SK-N-SH treated with all-trans-retinoic acid at 6 μM for 48 hours (cell line): ENCODE measurements at regions not wholly inside any gene's neighbourhood (a gene's known extent, or its start where the extent isn't known, plus 50 kb on each side); places are given as distances from the start of the nearest gene placed in this dataset.

Experiments used
- ATAC-seq: fragments of 200-7000 bp; cut with Tn5 transposase; 3 replicates; pipeline ENCODE4 v1.9.1; 2020; ENCODE audit warnings: mild to moderate bottlenecking, moderate library complexity
- BACH2 ChIP-seq: fragments of 250-450 bp; sonication (Bioruptor Pico); IDR thresholded peaks from 2 replicates; pipeline ENCODE4 v1.9.0; 2021; ENCODE audit warnings: mild to moderate bottlenecking, borderline replicate concordance
- CSDC2 ChIP-seq: fragments of 250-450 bp; sonication (Bioruptor Pico); IDR thresholded peaks from 2 replicates; pipeline ENCODE4 v1.5.0; 2020; ENCODE audit warnings: mild to moderate bottlenecking, moderate library complexity
- ESRRG ChIP-seq: fragments of 250-450 bp; sonication (Bioruptor Pico); IDR thresholded peaks from 2 replicates; pipeline ENCODE4 v1.6.1; 2021; ENCODE audit warnings: mild to moderate bottlenecking
- ISL1 ChIP-seq: fragments of 250-450 bp; sonication (Bioruptor Pico); IDR thresholded peaks from 2 replicates; pipeline ENCODE4 v2.1.2; 2022; ENCODE audit warnings: mild to moderate bottlenecking, moderate library complexity
- OSR1 ChIP-seq: fragments of 250-450 bp; sonication (Bioruptor Pico); IDR thresholded peaks from 2 replicates; pipeline ENCODE4 v1.8.0; 2022; ENCODE audit warnings: moderate library complexity, mild to moderate bottlenecking, inconsistent platforms
- PPARA ChIP-seq: fragments of 250-450 bp; sonication (Bioruptor Pico); IDR thresholded peaks from 2 replicates; pipeline ENCODE4 v1.5.0; 2020; ENCODE audit warnings: mild to moderate bottlenecking, borderline replicate concordance
- RARB ChIP-seq: fragments of 250-450 bp; sonication (Bioruptor Pico); IDR thresholded peaks from 2 replicates; pipeline ENCODE4 v1.8.0; 2021; ENCODE audit warnings: mild to moderate bottlenecking, moderate library complexity
- TCF4 ChIP-seq: fragments of 250-450 bp; sonication (Bioruptor Pico); IDR thresholded peaks from 2 replicates; pipeline ENCODE4 v1.8.0; 2021; ENCODE audit warnings: mild to moderate bottlenecking, moderate library complexity, borderline replicate concordance
- TOX ChIP-seq: fragments of 250-450 bp; sonication (Bioruptor Pico); IDR thresholded peaks from 2 replicates; pipeline ENCODE4 v1.8.0; 2021; ENCODE audit warnings: mild to moderate bottlenecking, moderate library complexity, borderline replicate concordance
- ZFP3 ChIP-seq: fragments of 250-450 bp; sonication (Bioruptor Pico); IDR thresholded peaks from 2 replicates; pipeline ENCODE4 v1.5.0; 2020; ENCODE audit warnings: mild to moderate bottlenecking, moderate library complexity
- ZFP30 ChIP-seq: fragments of 450-650 bp; formaldehyde crosslinking; IDR thresholded peaks from 2 replicates; pipeline ENCODE4 v1.5.0; 2022; ENCODE audit warnings: mild to moderate bottlenecking, moderate library complexity
- ZNF565 ChIP-seq: fragments of 450-650 bp; formaldehyde crosslinking; conservative IDR thresholded peaks from 2 replicates; pipeline ENCODE4 v1.5.0; 2020; ENCODE audit warnings: low read depth, mild to moderate bottlenecking, moderate library complexity
- ZNF70 ChIP-seq: fragments of 450-650 bp; formaldehyde crosslinking; IDR thresholded peaks from 2 replicates; pipeline ENCODE4 v1.5.0; 2020; ENCODE audit warnings: mild to moderate bottlenecking, moderate library complexity
- TF ChIP-seq, protein P1 (sequence below): fragments of 250-450 bp; sonication (Bioruptor Pico); IDR thresholded peaks from 2 replicates; pipeline ENCODE4 v1.8.0; 2020; ENCODE audit warnings: mild to moderate bottlenecking, moderate library complexity, borderline replicate concordance
- TF ChIP-seq, protein P2 (sequence below): fragments of 250-450 bp; sonication (Bioruptor Pico); IDR thresholded peaks from 2 replicates; pipeline ENCODE4 v1.5.1; 2021; ENCODE audit warnings: mild to moderate bottlenecking, moderate library complexity
- TF ChIP-seq, protein P3 (sequence below): fragments of 250-450 bp; sonication (Bioruptor Pico); IDR thresholded peaks from 2 replicates; pipeline ENCODE4 v1.8.0; 2021; ENCODE audit warnings: low read depth, mild to moderate bottlenecking, moderate library complexity, borderline replicate concordance
- TF ChIP-seq, protein P4 (sequence below): fragments of 250-450 bp; sonication (Bioruptor Pico); IDR thresholded peaks from 2 replicates; pipeline ENCODE4 v1.5.1; 2020; ENCODE audit warnings: low read depth, mild to moderate bottlenecking, moderate library complexity

DNA sequence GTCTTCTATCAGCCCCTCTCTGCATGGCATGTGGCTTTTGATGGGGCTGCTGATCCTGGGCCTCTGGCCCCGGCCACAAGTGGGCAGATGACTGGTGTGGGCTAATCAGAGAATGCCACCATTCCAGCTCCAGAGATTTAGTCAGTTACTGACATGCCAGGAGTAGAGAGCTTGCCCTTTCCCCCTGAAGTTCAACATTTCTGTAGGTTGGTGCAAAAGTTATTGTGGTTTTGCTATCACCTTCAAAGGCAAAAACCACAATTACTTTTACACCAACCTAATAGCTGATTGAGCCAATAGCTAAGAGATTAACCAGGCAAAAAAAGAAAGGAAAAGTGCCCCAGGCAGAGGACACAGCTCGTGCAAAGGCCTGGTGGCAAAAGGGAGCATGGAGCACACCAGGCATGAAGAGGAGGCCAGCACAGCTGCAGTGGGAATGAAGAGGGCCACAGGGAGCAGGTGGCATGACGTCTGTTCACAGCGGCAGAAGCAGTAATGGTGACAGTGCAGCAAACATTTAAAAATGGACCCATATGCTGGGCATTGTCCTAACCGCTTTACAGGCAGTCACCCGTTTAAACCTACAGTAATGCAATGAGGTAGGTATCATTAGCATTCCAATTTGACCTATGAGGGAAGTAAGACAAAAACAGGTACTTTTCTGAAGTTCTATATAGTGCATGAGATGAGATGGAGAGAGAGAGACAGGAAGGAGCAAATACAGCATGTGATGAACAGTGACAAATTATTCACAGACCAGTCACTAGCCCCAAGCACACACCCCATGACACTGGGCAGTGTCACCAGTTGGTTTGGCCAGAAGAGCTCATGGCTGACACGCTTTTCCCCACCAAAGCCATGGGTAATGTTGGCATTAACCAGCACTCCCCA, 373.0 kb upstream of the PROK2 start:
- ATAC-seq = no peak

DNA sequence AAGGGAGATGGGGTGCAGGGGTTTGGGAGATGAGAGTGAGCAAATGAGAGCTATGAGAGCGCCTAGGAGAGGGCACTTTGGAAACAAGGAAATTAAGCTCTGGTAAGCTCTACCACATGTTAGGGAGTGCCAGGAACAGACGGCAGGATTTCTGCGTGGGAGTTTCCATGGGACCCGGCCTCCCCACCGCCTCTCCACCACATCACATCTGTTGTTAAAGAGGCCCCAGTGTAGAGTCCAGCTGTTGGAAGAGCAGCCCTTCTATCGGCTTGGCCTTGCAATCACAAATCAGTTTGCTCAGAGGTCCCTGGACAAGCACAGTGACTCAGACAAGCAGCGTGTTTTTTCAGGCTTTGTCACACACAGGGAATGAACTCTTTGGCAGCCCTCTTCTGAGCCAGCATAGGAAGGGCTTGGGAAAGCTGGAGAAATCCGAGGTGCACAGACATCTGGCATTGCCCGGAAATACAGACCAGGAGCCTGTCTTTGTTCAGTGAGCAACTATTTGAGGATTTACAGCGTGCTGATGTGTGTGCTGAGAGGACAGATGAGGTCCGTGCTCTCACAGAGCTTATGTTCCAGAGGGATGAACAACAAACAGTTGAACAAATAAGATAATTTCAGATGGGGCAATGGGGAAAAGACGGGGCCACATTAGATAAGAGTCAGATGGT, 370.6 kb upstream of the PROK2 start:
- TF ChIP-seq, protein P1, sequence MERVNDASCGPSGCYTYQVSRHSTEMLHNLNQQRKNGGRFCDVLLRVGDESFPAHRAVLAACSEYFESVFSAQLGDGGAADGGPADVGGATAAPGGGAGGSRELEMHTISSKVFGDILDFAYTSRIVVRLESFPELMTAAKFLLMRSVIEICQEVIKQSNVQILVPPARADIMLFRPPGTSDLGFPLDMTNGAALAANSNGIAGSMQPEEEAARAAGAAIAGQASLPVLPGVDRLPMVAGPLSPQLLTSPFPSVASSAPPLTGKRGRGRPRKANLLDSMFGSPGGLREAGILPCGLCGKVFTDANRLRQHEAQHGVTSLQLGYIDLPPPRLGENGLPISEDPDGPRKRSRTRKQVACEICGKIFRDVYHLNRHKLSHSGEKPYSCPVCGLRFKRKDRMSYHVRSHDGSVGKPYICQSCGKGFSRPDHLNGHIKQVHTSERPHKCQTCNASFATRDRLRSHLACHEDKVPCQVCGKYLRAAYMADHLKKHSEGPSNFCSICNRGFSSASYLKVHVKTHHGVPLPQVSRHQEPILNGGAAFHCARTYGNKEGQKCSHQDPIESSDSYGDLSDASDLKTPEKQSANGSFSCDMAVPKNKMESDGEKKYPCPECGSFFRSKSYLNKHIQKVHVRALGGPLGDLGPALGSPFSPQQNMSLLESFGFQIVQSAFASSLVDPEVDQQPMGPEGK (CRISPR knock-in tag) = no peak
- TF ChIP-seq TOX = no peak
- no peak for TF ChIP-seq RARB (CRISPR knock-in tag)
- peak; percentile 44; the same call in 1 of the 2 replicates for TF ChIP-seq TCF4 (CRISPR knock-in tag)
- TF ChIP-seq ZFP30 = no peak

More for the DNA sequence above, 373.0 kb upstream of the PROK2 start:
- TF ChIP-seq TCF4 (CRISPR knock-in tag) (no peak), BACH2 (no peak), ESRRG (CRISPR knock-in tag) (no peak), ZFP3 (CRISPR knock-in tag) (no peak), CSDC2 (no peak), TOX (no peak), ZFP30 (no peak), OSR1 (CRISPR knock-in tag) (no peak)
- TF ChIP-seq, protein P1 (CRISPR knock-in tag) = no peak
- TF ChIP-seq, protein P2, sequence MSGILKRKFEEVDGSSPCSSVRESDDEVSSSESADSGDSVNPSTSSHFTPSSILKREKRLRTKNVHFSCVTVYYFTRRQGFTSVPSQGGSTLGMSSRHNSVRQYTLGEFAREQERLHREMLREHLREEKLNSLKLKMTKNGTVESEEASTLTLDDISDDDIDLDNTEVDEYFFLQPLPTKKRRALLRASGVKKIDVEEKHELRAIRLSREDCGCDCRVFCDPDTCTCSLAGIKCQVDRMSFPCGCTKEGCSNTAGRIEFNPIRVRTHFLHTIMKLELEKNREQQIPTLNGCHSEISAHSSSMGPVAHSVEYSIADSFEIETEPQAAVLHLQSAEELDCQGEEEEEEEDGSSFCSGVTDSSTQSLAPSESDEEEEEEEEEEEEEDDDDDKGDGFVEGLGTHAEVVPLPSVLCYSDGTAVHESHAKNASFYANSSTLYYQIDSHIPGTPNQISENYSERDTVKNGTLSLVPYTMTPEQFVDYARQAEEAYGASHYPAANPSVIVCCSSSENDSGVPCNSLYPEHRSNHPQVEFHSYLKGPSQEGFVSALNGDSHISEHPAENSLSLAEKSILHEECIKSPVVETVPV = no peak

DNA sequence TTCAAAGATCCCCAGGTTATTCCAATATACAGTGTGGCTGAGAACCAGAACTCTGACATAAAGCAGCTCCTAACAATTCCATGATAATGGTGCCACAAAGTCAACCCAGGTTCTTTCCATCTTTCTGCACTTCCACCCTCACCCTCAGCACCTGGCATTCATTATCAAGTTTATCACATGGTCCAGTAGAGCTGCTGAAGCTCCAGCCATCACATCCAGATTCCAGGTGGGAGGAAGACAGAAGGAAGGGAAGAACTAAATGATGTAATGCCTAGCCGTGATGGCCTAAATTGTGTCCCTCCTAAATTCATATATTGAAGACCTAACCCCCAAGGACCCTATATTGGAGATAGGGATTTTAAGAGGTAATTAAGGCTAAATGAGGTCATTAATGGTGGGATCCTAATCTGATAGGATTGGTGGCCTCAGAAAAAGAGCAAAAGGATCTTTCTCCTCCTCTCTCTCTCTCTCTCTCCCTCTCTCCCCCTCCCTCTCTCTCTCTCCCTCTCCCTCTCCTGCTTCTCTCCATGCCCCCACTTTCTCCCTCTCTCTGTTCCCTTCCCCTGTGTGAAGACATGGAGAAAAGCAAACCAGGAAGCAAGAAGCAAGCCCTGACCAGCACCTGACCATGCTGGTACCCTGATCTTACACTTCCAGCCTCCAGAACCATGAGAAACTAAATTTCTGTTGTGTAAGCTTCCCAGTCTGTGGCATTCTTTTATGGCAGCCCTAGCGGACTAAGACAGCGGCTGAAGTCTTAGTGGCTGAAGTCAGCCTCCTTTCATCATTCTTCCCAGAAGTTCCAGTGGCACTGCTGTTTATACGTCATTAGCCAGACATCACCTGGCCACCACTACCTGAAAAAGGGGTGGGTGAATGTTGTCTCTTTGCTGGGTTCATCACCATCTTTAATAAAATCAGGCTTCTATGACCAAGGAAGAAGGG, 369.7 kb upstream of the PROK2 start:
- TF ChIP-seq, protein P3, sequence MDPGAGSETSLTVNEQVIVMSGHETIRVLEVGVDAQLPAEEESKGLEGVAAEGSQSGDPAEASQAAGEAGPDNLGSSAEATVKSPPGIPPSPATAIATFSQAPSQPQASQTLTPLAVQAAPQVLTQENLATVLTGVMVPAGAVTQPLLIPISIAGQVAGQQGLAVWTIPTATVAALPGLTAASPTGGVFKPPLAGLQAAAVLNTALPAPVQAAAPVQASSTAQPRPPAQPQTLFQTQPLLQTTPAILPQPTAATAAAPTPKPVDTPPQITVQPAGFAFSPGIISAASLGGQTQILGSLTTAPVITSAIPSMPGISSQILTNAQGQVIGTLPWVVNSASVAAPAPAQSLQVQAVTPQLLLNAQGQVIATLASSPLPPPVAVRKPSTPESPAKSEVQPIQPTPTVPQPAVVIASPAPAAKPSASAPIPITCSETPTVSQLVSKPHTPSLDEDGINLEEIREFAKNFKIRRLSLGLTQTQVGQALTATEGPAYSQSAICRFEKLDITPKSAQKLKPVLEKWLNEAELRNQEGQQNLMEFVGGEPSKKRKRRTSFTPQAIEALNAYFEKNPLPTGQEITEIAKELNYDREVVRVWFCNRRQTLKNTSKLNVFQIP (CRISPR knock-in tag) = no peak
- TF ChIP-seq ESRRG (CRISPR knock-in tag) (no peak), TCF4 (CRISPR knock-in tag) (no peak), PPARA (no peak), RARB (CRISPR knock-in tag) (no peak), ZNF565 (CRISPR knock-in tag) (no peak), ZNF70 (CRISPR knock-in tag) (no peak), ZFP3 (CRISPR knock-in tag) (no peak), ISL1 (no peak)
- TF ChIP-seq, protein P4, sequence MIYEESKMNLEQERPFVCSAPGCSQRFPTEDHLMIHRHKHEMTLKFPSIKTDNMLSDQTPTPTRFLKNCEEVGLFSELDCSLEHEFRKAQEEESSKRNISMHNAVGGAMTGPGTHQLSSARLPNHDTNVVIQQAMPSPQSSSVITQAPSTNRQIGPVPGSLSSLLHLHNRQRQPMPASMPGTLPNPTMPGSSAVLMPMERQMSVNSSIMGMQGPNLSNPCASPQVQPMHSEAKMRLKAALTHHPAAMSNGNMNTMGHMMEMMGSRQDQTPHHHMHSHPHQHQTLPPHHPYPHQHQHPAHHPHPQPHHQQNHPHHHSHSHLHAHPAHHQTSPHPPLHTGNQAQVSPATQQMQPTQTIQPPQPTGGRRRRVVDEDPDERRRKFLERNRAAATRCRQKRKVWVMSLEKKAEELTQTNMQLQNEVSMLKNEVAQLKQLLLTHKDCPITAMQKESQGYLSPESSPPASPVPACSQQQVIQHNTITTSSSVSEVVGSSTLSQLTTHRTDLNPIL (CRISPR knock-in tag) = no peak
- no peak for ATAC-seq

More for the DNA sequence above, 370.6 kb upstream of the PROK2 start:
- ATAC-seq = peak; percentile 73
